ENCODE measurements at regions not wholly inside any gene's neighbourhood (a gene's known extent, or its start where the extent isn't known, plus 50 kb on each side); places are given as distances from the start of the nearest gene placed in this dataset.

- POLR2A ChIA-PET (ENCODE audit: partially characterized antibody): no interaction called here
- Mint-ChIP-seq H3K27me3 (peaks cover 0 to 3% of the 10 kb centered on the region in 2 donors), H3K9me3 (peaks cover 0 to 2% (median 0%) of the 10 kb centered on the region in 8 donors), H3K4me1 (no peaks in the 10 kb centered on the region), H3K27ac (no peak overlapping the region), H3K4me3 (no peak overlapping the region), H3K36me3 (no peaks in the 10 kb centered on the region)
- Histone ChIP-seq H3K4me3 (ENCODE audit: low read length in 2 of 2) (no peak overlapping the region), H3K27me3 (ENCODE audit: insufficient read depth, low read length) (no peaks in the 10 kb centered on the region), H3K9me3 (ENCODE audit: control insufficient read depth in 1 of 2, low read length in 2 of 2) (no peaks in the 10 kb centered on the region), H3K4me1 (ENCODE audit: insufficient read depth, low read length) (no peaks in the 10 kb centered on the region), H3K27ac (ENCODE audit: low read depth, low read length) (no peak overlapping the region), H3K36me3 (ENCODE audit: insufficient read depth, low read length) (no peaks in the 10 kb centered on the region)
- DNase-seq: no peak
- CTCF ChIA-PET (ENCODE audit: partially characterized antibody): no interaction called here
- intact Hi-C loops (cut with micrococcal nuclease): no loop called here
Observed at GRCh38 chr3:5270666-5271371, 83.3 kb downstream of the EDEM1 start.

- Mint-ChIP-seq H3K4me3 (no peak overlapping the region), H3K27ac (no peak overlapping the region), H3K9me3 (peaks cover 0 to 2% (median 0%) of the 10 kb centered on the region in 8 donors), H3K36me3 (no peaks in the 10 kb centered on the region), H3K27me3 (peaks cover 0 to 3% of the 10 kb centered on the region in 2 donors), H3K4me1 (no peaks in the 10 kb centered on the region)
- Histone ChIP-seq H3K9me3 (ENCODE audit: control insufficient read depth in 1 of 2, low read length in 2 of 2) (no peaks in the 10 kb centered on the region), H3K27me3 (ENCODE audit: insufficient read depth, low read length) (no peaks in the 10 kb centered on the region), H3K4me3 (ENCODE audit: low read length in 2 of 2) (no peak overlapping the region), H3K4me1 (ENCODE audit: insufficient read depth, low read length) (no peaks in the 10 kb centered on the region), H3K36me3 (ENCODE audit: insufficient read depth, low read length) (no peaks in the 10 kb centered on the region), H3K27ac (ENCODE audit: low read depth, low read length) (no peak overlapping the region)
- CTCF ChIA-PET (ENCODE audit: partially characterized antibody): no interaction called here
- intact Hi-C loops (cut with micrococcal nuclease): no loop called here
- no peak for DNase-seq
- POLR2A ChIA-PET (ENCODE audit: partially characterized antibody): no interaction called here
Observed at GRCh38 chr3:5271372-5271683, 83.8 kb downstream of the EDEM1 start.

DNA sequence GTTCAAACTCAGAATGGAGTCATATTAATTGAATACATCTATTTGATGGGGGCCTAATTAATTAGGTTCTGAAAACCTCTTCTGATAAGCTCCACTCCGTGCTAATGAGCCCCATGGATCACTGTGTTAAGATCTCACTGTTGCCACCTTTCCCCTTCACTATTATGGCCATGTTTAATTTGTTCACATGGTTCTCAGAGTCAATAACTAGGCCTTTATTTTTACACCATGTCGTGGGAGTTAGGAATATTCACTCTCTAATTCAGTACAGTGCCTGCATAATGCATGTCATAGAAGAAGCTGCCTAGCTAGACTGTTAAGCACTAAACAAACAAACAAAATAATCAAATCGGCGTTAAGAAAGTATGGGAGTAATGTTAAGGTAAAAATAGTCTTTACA is 84.9 kb downstream of the EDEM1 start:
- CTCF ChIA-PET (ENCODE audit: partially characterized antibody): no interaction called here
- no peak for DNase-seq
- H3K27ac ChIP-seq (ENCODE audit: low read depth, low read length): no peak overlapping the region
- H3K9me3 ChIP-seq (ENCODE audit: control insufficient read depth in 1 of 2, low read length in 2 of 2): no peaks in the 10 kb centered on the region
- no peaks in the 10 kb centered on the region for H3K4me1 ChIP-seq (ENCODE audit: insufficient read depth, low read length)
- H3K36me3 ChIP-seq (ENCODE audit: insufficient read depth, low read length): no peaks in the 10 kb centered on the region
- POLR2A ChIA-PET (ENCODE audit: partially characterized antibody): no interaction called here
- peaks cover 0 to 1% of the 10 kb centered on the region in 2 donors for H3K27me3 Mint-ChIP-seq
- H3K27me3 ChIP-seq (ENCODE audit: insufficient read depth, low read length): no peaks in the 10 kb centered on the region
- no peak overlapping the region for H3K4me3 ChIP-seq (ENCODE audit: low read length in 2 of 2)
- H3K36me3 Mint-ChIP-seq: no peaks in the 10 kb centered on the region
- H3K27ac Mint-ChIP-seq: no peak overlapping the region
- intact Hi-C loops (cut with micrococcal nuclease): no loop called here
- no peaks in the 10 kb centered on the region for H3K4me1 Mint-ChIP-seq
- H3K4me3 Mint-ChIP-seq: no peak overlapping the region
- H3K9me3 Mint-ChIP-seq: peaks cover 0 to 2% (median 0%) of the 10 kb centered on the region in 8 donors

DNA sequence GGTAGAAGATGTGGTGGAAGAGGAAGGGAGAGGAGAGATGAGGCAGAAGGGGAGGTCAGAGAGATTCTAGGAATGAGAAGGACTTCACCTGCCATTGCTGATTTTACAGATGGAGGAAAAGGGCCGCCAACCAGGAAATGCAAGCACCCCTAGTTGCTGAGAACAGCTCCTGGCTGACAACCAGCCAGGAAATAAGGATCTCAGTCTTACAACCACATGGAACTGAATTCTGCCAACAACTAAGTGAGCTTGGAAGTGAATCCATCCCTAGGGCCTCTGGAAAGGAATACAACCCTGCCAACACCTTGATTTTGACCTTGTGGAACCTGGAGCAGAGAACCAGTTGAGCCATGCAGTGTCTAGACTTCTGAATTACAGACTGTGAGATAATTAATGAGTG is 86.6 kb downstream of the EDEM1 start:
- peaks cover 0 to 7% (median 1%) of the 10 kb centered on the region in 8 donors for H3K9me3 Mint-ChIP-seq
- H3K4me3 Mint-ChIP-seq: no peak overlapping the region

DNA sequence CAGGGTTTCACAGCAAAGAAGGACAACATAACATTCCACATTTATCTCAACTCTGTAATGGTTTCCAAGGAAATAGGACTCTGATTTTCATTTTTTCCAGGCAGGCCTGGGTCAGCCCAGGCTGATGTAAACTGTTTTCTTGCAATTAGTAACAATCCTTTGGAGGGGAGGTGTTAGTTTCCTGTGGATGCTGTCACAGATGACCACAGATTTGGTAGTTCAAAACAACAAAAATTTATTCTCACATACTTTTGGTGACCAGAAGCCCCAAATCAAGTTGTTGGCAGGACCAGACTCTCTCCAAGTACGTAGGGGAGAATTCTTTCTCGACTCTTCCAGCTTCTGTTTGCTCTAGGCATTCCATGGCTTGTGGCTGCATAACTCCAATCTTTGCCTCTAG is 88.0 kb downstream of the EDEM1 start:
- intact Hi-C loops (cut with micrococcal nuclease): no loop called here
- H3K4me3 Mint-ChIP-seq: no peak overlapping the region
- H3K27me3 Mint-ChIP-seq: peaks cover 0 to 1% of the 10 kb centered on the region in 2 donors
- H3K27ac Mint-ChIP-seq: no peak overlapping the region
- H3K4me3 ChIP-seq (ENCODE audit: low read length in 2 of 2): no peak overlapping the region
- POLR2A ChIA-PET (ENCODE audit: partially characterized antibody): no interaction called here
- H3K4me1 Mint-ChIP-seq: no peaks in the 10 kb centered on the region
- H3K9me3 ChIP-seq (ENCODE audit: control insufficient read depth in 1 of 2, low read length in 2 of 2): no peaks in the 10 kb centered on the region
- H3K36me3 ChIP-seq (ENCODE audit: insufficient read depth, low read length): no peaks in the 10 kb centered on the region
- H3K4me1 ChIP-seq (ENCODE audit: insufficient read depth, low read length): no peaks in the 10 kb centered on the region
- CTCF ChIA-PET (ENCODE audit: partially characterized antibody): no interaction called here
- no peaks in the 10 kb centered on the region for H3K27me3 ChIP-seq (ENCODE audit: insufficient read depth, low read length)
- peaks cover 1 to 19% (median 7%) of the 10 kb centered on the region in 8 donors for H3K9me3 Mint-ChIP-seq
- DNase-seq: no peak
- peaks cover 0 to 2% of the 10 kb centered on the region in 2 donors for H3K36me3 Mint-ChIP-seq
- H3K27ac ChIP-seq (ENCODE audit: low read depth, low read length): no peak overlapping the region

More for the DNA sequence above, 86.6 kb downstream of the EDEM1 start:
- H3K36me3 ChIP-seq (ENCODE audit: insufficient read depth, low read length): no peaks in the 10 kb centered on the region
- no peak for DNase-seq
- intact Hi-C loops (cut with micrococcal nuclease): no loop called here
- no peaks in the 10 kb centered on the region for H3K4me1 ChIP-seq (ENCODE audit: insufficient read depth, low read length)
- no peaks in the 10 kb centered on the region for H3K27me3 ChIP-seq (ENCODE audit: insufficient read depth, low read length)
- no peak overlapping the region for H3K27ac Mint-ChIP-seq
- no peaks in the 10 kb centered on the region for H3K9me3 ChIP-seq (ENCODE audit: control insufficient read depth in 1 of 2, low read length in 2 of 2)
- no peak overlapping the region for H3K4me3 ChIP-seq (ENCODE audit: low read length in 2 of 2)
- no peak overlapping the region for H3K27ac ChIP-seq (ENCODE audit: low read depth, low read length)
- CTCF ChIA-PET (ENCODE audit: partially characterized antibody): no interaction called here
- POLR2A ChIA-PET (ENCODE audit: partially characterized antibody): no interaction called here
- peaks cover 0 to 1% of the 10 kb centered on the region in 2 donors for H3K27me3 Mint-ChIP-seq
- H3K4me1 Mint-ChIP-seq: no peaks in the 10 kb centered on the region
- H3K36me3 Mint-ChIP-seq: no peaks in the 10 kb centered on the region

DNA sequence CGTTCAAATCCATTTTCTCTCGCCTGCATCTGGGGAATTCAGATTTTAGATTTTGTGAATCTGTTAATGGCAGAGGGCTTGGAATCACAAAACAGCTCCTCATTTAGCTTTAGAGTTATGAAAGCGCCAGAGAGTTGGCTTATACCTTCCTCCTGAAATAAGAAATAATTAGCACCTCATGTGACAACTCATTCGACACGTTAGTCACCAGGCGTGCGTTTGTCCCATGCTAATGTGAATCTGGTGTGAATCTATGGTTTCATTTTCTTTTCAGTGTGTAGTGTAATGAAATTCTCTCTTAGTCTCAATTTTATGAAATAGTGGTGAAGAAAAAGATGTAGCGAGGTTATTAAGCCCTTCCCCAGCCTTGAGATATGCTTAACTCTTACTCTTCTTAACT is 89.4 kb downstream of the EDEM1 start:
- no peak for DNase-seq
- Histone ChIP-seq H3K27ac (ENCODE audit: low read depth, low read length) (no peak overlapping the region), H3K36me3 (ENCODE audit: insufficient read depth, low read length) (no peaks in the 10 kb centered on the region), H3K27me3 (ENCODE audit: insufficient read depth, low read length) (no peaks in the 10 kb centered on the region), H3K9me3 (ENCODE audit: control insufficient read depth in 1 of 2, low read length in 2 of 2) (no peaks in the 10 kb centered on the region), H3K4me1 (ENCODE audit: insufficient read depth, low read length) (no peaks in the 10 kb centered on the region), H3K4me3 (ENCODE audit: low read length in 2 of 2) (no peak overlapping the region)
- intact Hi-C loops (cut with micrococcal nuclease): no loop called here
- no peaks in the 10 kb centered on the region for H3K4me1 Mint-ChIP-seq
- ChIA-PET POLR2A (ENCODE audit: partially characterized antibody) (no interaction called here), CTCF (ENCODE audit: partially characterized antibody) (no interaction called here)
- H3K27ac Mint-ChIP-seq: no peak overlapping the region
- no peak overlapping the region for H3K4me3 Mint-ChIP-seq
- peaks cover 0 to 6% of the 10 kb centered on the region in 2 donors for H3K36me3 Mint-ChIP-seq
- peaks cover 0 to 3% of the 10 kb centered on the region in 2 donors for H3K27me3 Mint-ChIP-seq
- peaks cover 5 to 32% (median 16%) of the 10 kb centered on the region in 8 donors for H3K9me3 Mint-ChIP-seq

DNA sequence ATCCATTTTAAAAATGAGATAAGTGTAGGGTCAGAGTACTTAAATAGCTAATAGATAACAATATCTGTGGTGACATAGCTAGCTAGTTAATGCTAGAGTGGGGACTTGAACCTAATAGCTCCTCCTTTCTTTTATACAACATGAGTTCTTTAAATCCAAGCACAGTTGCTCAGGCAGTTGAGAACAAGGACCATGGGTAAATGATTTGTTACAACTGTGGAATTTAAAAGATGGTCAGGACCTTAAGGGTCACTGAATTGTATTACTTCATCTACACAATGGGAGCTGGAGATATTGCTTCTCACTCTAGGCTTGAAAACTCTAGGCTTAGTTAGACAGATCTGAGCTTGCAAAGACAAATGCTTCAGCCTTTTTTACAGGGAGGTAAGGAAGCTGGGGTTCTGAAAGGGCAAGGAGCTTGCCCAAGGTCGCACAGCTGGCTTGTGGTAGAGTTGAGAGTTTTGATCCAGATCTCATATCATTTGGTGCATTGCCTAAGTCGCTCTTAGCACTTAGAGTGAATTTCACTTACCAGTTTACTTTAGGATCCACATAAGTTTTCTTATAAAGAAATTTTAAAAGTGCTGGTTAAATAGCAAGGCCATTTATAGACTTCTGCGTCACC is 90.2 kb downstream of the EDEM1 start:
- POLR2A ChIA-PET (ENCODE audit: partially characterized antibody): no interaction called here
- intact Hi-C loops (cut with micrococcal nuclease): no loop called here
- H3K9me3 ChIP-seq (ENCODE audit: control insufficient read depth in 1 of 2, low read length in 2 of 2): no peaks in the 10 kb centered on the region
- Mint-ChIP-seq H3K4me3 (no peak overlapping the region), H3K27me3 (peaks cover 0 to 3% of the 10 kb centered on the region in 2 donors), H3K4me1 (no peaks in the 10 kb centered on the region), H3K9me3 (peaks cover 5 to 39% (median 21%) of the 10 kb centered on the region in 8 donors), H3K36me3 (peaks cover 0 to 6% of the 10 kb centered on the region in 2 donors), H3K27ac (no peak overlapping the region)
- CTCF ChIA-PET (ENCODE audit: partially characterized antibody): no interaction called here
- no peak overlapping the region for H3K4me3 ChIP-seq (ENCODE audit: low read length in 2 of 2)
- DNase-seq: no peak
- H3K27me3 ChIP-seq (ENCODE audit: insufficient read depth, low read length): no peaks in the 10 kb centered on the region
- no peaks in the 10 kb centered on the region for H3K36me3 ChIP-seq (ENCODE audit: insufficient read depth, low read length)
- no peaks in the 10 kb centered on the region for H3K4me1 ChIP-seq (ENCODE audit: insufficient read depth, low read length)
- no peak overlapping the region for H3K27ac ChIP-seq (ENCODE audit: low read depth, low read length)

Measured in CD4-positive, alpha-beta memory T cell (primary cell).